Endothelial cell of umbilical vein (primary cell): ENCODE measurements at regions not wholly inside any gene's neighbourhood (a gene's known extent, or its start where the extent isn't known, plus 50 kb on each side); places are given as distances from the start of the nearest gene placed in this dataset.

Experiments
- BruUV-seq: library from RNA; stranded (reverse); fragments of 400-500 nt; replicated peaks from 2 replicates; lab custom pipeline; 2021; lab: Mats Ljungman, UMichigan
- CTCF ChIA-PET: fragments of 300-600, 350-600 bp; sonication (Branson Sonifier 250); formaldehyde crosslinking; loops from one replicate; lab custom pipeline; 2021; ENCODE audit warnings: antibody characterized with exemption, inconsistent platforms; lab: Charles Lee
- POLR2A ChIA-PET: fragments of 300-600, 350-600 bp; sonication (Branson Sonifier 250); formaldehyde crosslinking; loops from one replicate; lab custom pipeline; 2021; ENCODE audit warnings: antibody characterized with exemption, inconsistent platforms; lab: Charles Lee
- DNase-seq: peaks from one replicate; pipeline ENCODE4 v3.0.0-alpha.2; 2011; ENCODE audit warnings: low read depth, low spot score
- FAIRE-seq: peaks from 2 replicates; lab custom pipeline; 2011; peaks lifted over from hg19 to GRCh38; lab: Jason Lieb, UNC
- H2AFZ ChIP-seq: 2 replicates; pipeline ENCODE4 v1.6.0; 2012; ENCODE audit warnings: low read depth, low read length, control low read depth, inconsistent platforms
- H3K27ac ChIP-seq: 2 replicates; pipeline ENCODE4 v1.5.1; 2011; ENCODE audit warnings: low read depth, mild to moderate bottlenecking, control low read depth, low read length, moderate library complexity; ENCODE audit not compliant: insufficient read depth
- H3K27me3 ChIP-seq, 2 experiments: 2 replicates each; pipeline versions ENCODE4 v1.6.0 to v1.6.1; 2011; ENCODE audit warnings: low read length in 2 of 2, mixed read lengths in 1 of 2; ENCODE audit not compliant: control insufficient read depth in 2 of 2, insufficient read depth in 2 of 2
- H3K36me3 ChIP-seq, 2 experiments: 2 replicates in 1 of 2; 3 replicates in 1 of 2; pipeline ENCODE4 v1.5.1; 2011; ENCODE audit warnings: low read length in 2 of 2, mild to moderate bottlenecking in 1 of 2, moderate library complexity in 1 of 2; ENCODE audit not compliant: control insufficient read depth in 2 of 2, insufficient read depth in 2 of 2; ENCODE audit errors: extremely low read depth in 1 of 2
- H3K4me1 ChIP-seq: 3 replicates; pipeline ENCODE4 v1.5.1; 2011; ENCODE audit warnings: mild to moderate bottlenecking, low read length; ENCODE audit not compliant: control insufficient read depth, insufficient read depth; ENCODE audit errors: extremely low read depth
- H3K4me2 ChIP-seq: 2 replicates; pipeline ENCODE4 v1.6.1; 2011; ENCODE audit warnings: low read length, control low read depth, mixed read lengths; ENCODE audit not compliant: insufficient read depth
- H3K4me3 ChIP-seq, 3 experiments: fragments of 200-600 bp in 1 of 3; sonication (generic), shearing (Covaris generic) in 1 of 3; replicated peaks in 1 of 3; 2 replicates each; pipeline ENCODE4 v1.5.1; 2011 to 2016; ENCODE audit warnings: control low read depth in 3 of 3, low read length in 3 of 3, mild to moderate bottlenecking in 2 of 3, inconsistent platforms in 1 of 3, low read depth in 1 of 3, moderate library complexity in 1 of 3; ENCODE audit not compliant: insufficient read depth in 1 of 3
- H3K79me2 ChIP-seq: 2 replicates; pipeline ENCODE4 v1.6.0; 2012; ENCODE audit warnings: low read length, inconsistent platforms; ENCODE audit not compliant: control insufficient read depth, insufficient read depth
- H3K9ac ChIP-seq: replicated peaks from 2 replicates; pipeline ENCODE3; 2011; ENCODE audit warnings: low read length, control low read depth; ENCODE audit not compliant: insufficient read depth; ENCODE audit errors: extremely low read depth
- H3K9me1 ChIP-seq: replicated peaks from 3 replicates; pipeline ENCODE4 v1.6.0; 2011; ENCODE audit warnings: mild to moderate bottlenecking, low read length; ENCODE audit not compliant: control insufficient read depth, insufficient read depth; ENCODE audit errors: extremely low read depth
- H3K9me3 ChIP-seq: replicated peaks from 2 replicates; pipeline ENCODE4 v1.5.1; 2012; ENCODE audit warnings: low read length, inconsistent platforms; ENCODE audit not compliant: control insufficient read depth, insufficient read depth
- H4K20me1 ChIP-seq: replicated peaks from 2 replicates; pipeline ENCODE3; 2011; ENCODE audit warnings: mild to moderate bottlenecking, low read length; ENCODE audit not compliant: control insufficient read depth, insufficient read depth; ENCODE audit errors: extremely low read depth
- CTCF ChIP-seq, 2 donors: IDR thresholded peaks; 1 replicate in 1 of 2; 2 replicates in 1 of 2; pipeline ENCODE4 v1.5.1; 2011; ENCODE audit warnings: low read length in 2 of 2, mild to moderate bottlenecking in 2 of 2, moderate library complexity in 2 of 2, control low read depth in 1 of 2, inconsistent platforms in 1 of 2, low read depth in 1 of 2; ENCODE audit not compliant: insufficient read depth in 1 of 2; ENCODE audit errors: extremely low read depth in 1 of 2
- EZH2 ChIP-seq: IDR thresholded peaks from 2 replicates; pipeline ENCODE4 v1.6.1; 2012; ENCODE audit warnings: borderline replicate concordance, low read depth, mild to moderate bottlenecking, moderate library complexity, low read length, inconsistent platforms; ENCODE audit not compliant: severe bottlenecking
- FOS ChIP-seq: IDR thresholded peaks from 2 replicates; pipeline ENCODE4 v1.6.1; 2011; ENCODE audit warnings: mild to moderate bottlenecking, low read length, moderate library complexity, borderline replicate concordance; ENCODE audit not compliant: insufficient read depth
- GATA2 ChIP-seq: IDR thresholded peaks from 2 replicates; pipeline ENCODE4 v1.7.0; 2011; ENCODE audit warnings: low read depth, mild to moderate bottlenecking, moderate library complexity, mixed read lengths, low read length; ENCODE audit not compliant: insufficient read length, insufficient read depth
- JUN ChIP-seq: IDR thresholded peaks from 2 replicates; pipeline ENCODE4 v1.6.1; 2011; ENCODE audit warnings: borderline replicate concordance, low read depth; ENCODE audit not compliant: insufficient read length, insufficient read depth
- MAX ChIP-seq: IDR thresholded peaks from 2 replicates; pipeline ENCODE4 v1.6.1; 2011; ENCODE audit not compliant: insufficient read depth, insufficient read length
- MYC ChIP-seq: IDR thresholded peaks from one replicate; pipeline ENCODE4 v1.6.1; 2011; ENCODE audit warnings: mild to moderate bottlenecking, low read depth, low read length
- POLR2A ChIP-seq: IDR thresholded peaks from 2 replicates; pipeline ENCODE4 v1.6.1; 2012; ENCODE audit warnings: low read depth, mild to moderate bottlenecking, control low read depth, low read length
- POLR2AphosphoS5 ChIP-seq: IDR thresholded peaks from 2 replicates; pipeline ENCODE4 v1.6.1; 2012; ENCODE audit warnings: low read depth, mild to moderate bottlenecking, control low read depth, low read length, moderate library complexity; ENCODE audit not compliant: insufficient read depth
- dilution Hi-C: fragments of 300-500 bp; cut with MboI; formaldehyde crosslinking; loops from one replicate; pipeline ENCODE4 v1.15.0; 2019; ENCODE audit warnings: low sequenced_read_pairs; ENCODE audit not compliant: extremely low pct_ligation_motif_present
- intact Hi-C: fragments of 100-400 bp; cut with micrococcal nuclease; formaldehyde crosslinking; loops from one replicate; pipeline ENCODE4 v1.10.0; 2022

- Histone ChIP-seq H3K9me3 (no peaks in the 10 kb centered on the region), H3K9ac (no peak overlapping the region), H3K9me1 (no peaks in the 10 kb centered on the region), H3K4me3 (no peak overlapping the region), H4K20me1 (no peaks in the 10 kb centered on the region), H3K36me3 (no peaks in the 10 kb centered on the region), H3K27me3 (no peaks in the 10 kb centered on the region), H3K27ac (no peak overlapping the region), H2AFZ (no peak overlapping the region), H3K79me2 (no peaks in the 10 kb centered on the region), H3K4me1 (peaks cover 6% of the 10 kb centered on the region), H3K4me2 (no peak overlapping the region)
- dilution Hi-C loops = no loop called here
- no TSS peak for BruUV-seq
- intact Hi-C loops = no loop called here
- ChIA-PET POLR2A (no interaction called here), CTCF (no interaction called here)
- no peak for FAIRE-seq
- no peak for DNase-seq
- TF ChIP-seq MYC (no peak), CTCF (IDR thresholded peaks at IDR 0.05; ENCODE audit: extremely low read depth in 1 of 2, insufficient read depth in 1 of 2, low read depth in 1 of 2, low read length in 2 of 2) (no peak), POLR2A (no peak), EZH2 (no peak), FOS (no peak)
Observed at GRCh38 chr20:51980277-51980676, 178.0 kb upstream of the SALL4 start.

- H3K9ac ChIP-seq = no peak overlapping the region
- no peaks in the 10 kb centered on the region for H3K27me3 ChIP-seq
- intact Hi-C loops = no loop called here
- FAIRE-seq (no peak), DNase-seq (no peak)
- dilution Hi-C loops = no loop called here
- H3K4me2 ChIP-seq = no peak overlapping the region
- ChIA-PET POLR2A (no interaction called here), CTCF (interaction anchor here (0.9 kb wide), 1 partner anchor 180 kb away, joined by 3 read pairs; no protein-coding TSS in a partner anchor)
- no peak overlapping the region for H3K4me3 ChIP-seq
- BruUV-seq = no TSS peak
- no peak overlapping the region for H2AFZ ChIP-seq
- H3K36me3 ChIP-seq = no peaks in the 10 kb centered on the region
- H3K27ac ChIP-seq = no peak overlapping the region
- H3K9me3 ChIP-seq = no peaks in the 10 kb centered on the region
- no peaks in the 10 kb centered on the region for H3K79me2 ChIP-seq
- TF ChIP-seq FOS = no peak
- TF ChIP-seq GATA2 = no peak
- no peak for TF ChIP-seq POLR2AphosphoS5
- no peak for TF ChIP-seq MYC
- no peak for TF ChIP-seq CTCF (IDR thresholded peaks at IDR 0.05; ENCODE audit: extremely low read depth in 1 of 2, insufficient read depth in 1 of 2, low read depth in 1 of 2, low read length in 2 of 2)
- no peak for TF ChIP-seq EZH2
- TF ChIP-seq JUN = no peak
- TF ChIP-seq POLR2A = no peak
- TF ChIP-seq MAX = no peak
- H3K9me1 ChIP-seq = no peaks in the 10 kb centered on the region
- no peaks in the 10 kb centered on the region for H4K20me1 ChIP-seq
- H3K4me1 ChIP-seq = no peaks in the 10 kb centered on the region
Observed at GRCh38 chr20:51979226-51979625, 176.9 kb upstream of the SALL4 start.
